Kidney (tissue), 13 donors: ENCODE measurements at regions not wholly inside any gene's neighbourhood (a gene's known extent, or its start where the extent isn't known, plus 50 kb on each side); places are given as distances from the start of the nearest gene placed in this dataset.

Experiments
- DNase-seq, 5 donors: peaks; one replicate each; pipeline ENCODE4 v3.0.0-alpha.2; 2013 to 2020
- FAIRE-seq: peaks from 2 replicates; lab custom pipeline; 2012; peaks lifted over from hg19 to GRCh38; lab: Jason Lieb, UNC
- H3K27ac ChIP-seq, 2 donors: one replicate each; pipeline ENCODE4 v1.7.0; 2013; ENCODE audit warnings: low read depth in 2 of 2, low read length in 2 of 2, inconsistent platforms in 1 of 2
- H3K27me3 ChIP-seq: one replicate; pipeline ENCODE4 v1.7.1; 2013; ENCODE audit warnings: low read length, inconsistent platforms; ENCODE audit not compliant: control insufficient read depth, insufficient read depth
- H3K36me3 ChIP-seq, 3 donors: one replicate each; pipeline versions ENCODE4 v1.7.0 to v1.7.1; 2013; ENCODE audit warnings: low read length in 3 of 3, control low read depth in 1 of 3, inconsistent platforms in 1 of 3; ENCODE audit not compliant: insufficient read depth in 3 of 3, control insufficient read depth in 2 of 3
- H3K4me1 ChIP-seq, 3 donors: one replicate each; pipeline versions ENCODE4 v1.7.0 to v1.7.1; 2013; ENCODE audit warnings: low read length in 3 of 3, inconsistent platforms in 1 of 3, low read depth in 1 of 3; ENCODE audit not compliant: control insufficient read depth in 2 of 3, insufficient read depth in 2 of 3
- H3K4me3 ChIP-seq, 3 donors: one replicate each; pipeline versions ENCODE4 v1.7.0 to v1.8.1; 2013; ENCODE audit warnings: low read length in 3 of 3, control low read depth in 1 of 3, inconsistent platforms in 1 of 3
- H3K9ac ChIP-seq, 3 donors: one replicate each; pipeline versions ENCODE4 v1.7.0 to v1.7.1; 2013; ENCODE audit warnings: low read length in 3 of 3, control low read depth in 1 of 3, inconsistent platforms in 1 of 3
- H3K9me3 ChIP-seq, 3 donors: one replicate each; pipeline versions ENCODE4 v1.7.0 to v1.7.1; 2013; ENCODE audit warnings: low read length in 3 of 3, control low read depth in 1 of 3, inconsistent platforms in 1 of 3; ENCODE audit not compliant: control insufficient read depth in 2 of 3, insufficient read depth in 1 of 3
- CTCF ChIP-seq: IDR thresholded peaks from 3 replicates; pipeline ENCODE4 v1.5.1; 2012; ENCODE audit warnings: mild to moderate bottlenecking, moderate library complexity, borderline replicate concordance; ENCODE audit not compliant: insufficient read depth; ENCODE audit errors: extremely low read depth
- intact Hi-C: fragments of 100-400 bp; cut with DNase I; formaldehyde crosslinking; loops from one replicate; pipeline ENCODE4 v1.11.1; 2022
- donor health status: control.
- donor health status: control.
- donor health status: control.
- donor health status: control.
- donor health status: control.
- donor health status: DM: yes; HTN: yes; CAD: no.
- donor health status: Normal renal cell carcinoma (clear cell type).

DNA sequence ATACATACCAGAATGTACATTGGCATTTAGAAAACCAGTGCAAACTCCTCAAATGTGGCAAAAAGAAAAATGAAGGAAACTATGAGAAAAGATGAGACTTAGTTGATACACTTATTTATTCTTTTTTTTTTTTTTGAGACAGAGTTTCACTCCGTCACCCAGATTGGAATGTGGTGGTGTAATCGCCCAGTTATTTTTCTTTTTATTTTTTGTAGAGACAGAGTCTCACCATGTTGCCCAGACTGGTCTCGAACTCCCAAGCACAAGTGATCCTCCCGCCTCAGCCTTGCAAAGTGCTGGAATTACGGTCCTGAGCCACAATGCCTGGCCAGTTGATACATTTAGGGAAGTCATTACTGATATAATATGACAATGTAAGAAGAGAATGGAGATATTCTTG lies 274.2 kb upstream of the LRATD1 start:
- intact Hi-C loops: no loop called here
- H3K4me3 ChIP-seq: no peak overlapping the region
- no peaks in the 10 kb centered on the region for H3K36me3 ChIP-seq
- no peak for TF ChIP-seq CTCF
- no peaks in the 10 kb centered on the region for H3K4me1 ChIP-seq
- no peak for FAIRE-seq
- H3K27ac ChIP-seq: no peak overlapping the region
- no peak overlapping the region for H3K9ac ChIP-seq
- no peaks in the 10 kb centered on the region for H3K27me3 ChIP-seq
- peaks cover 0 to 5% (median 0%) of the 10 kb centered on the region in 3 donors for H3K9me3 ChIP-seq
- no peak for DNase-seq

GRCh38 chr2:14358774-14359173 lies 273.7 kb upstream of the LRATD1 start:
- DNase-seq (no peak), FAIRE-seq (no peak)
- no peak overlapping the region for H3K27ac ChIP-seq
- no peaks in the 10 kb centered on the region for H3K4me1 ChIP-seq
- H3K4me3 ChIP-seq: no peak overlapping the region
- no peaks in the 10 kb centered on the region for H3K36me3 ChIP-seq
- H3K27me3 ChIP-seq: no peaks in the 10 kb centered on the region
- H3K9ac ChIP-seq: no peak overlapping the region
- peaks cover 0 to 5% (median 0%) of the 10 kb centered on the region in 3 donors for H3K9me3 ChIP-seq
- no peak for TF ChIP-seq CTCF
- intact Hi-C loops: no loop called here

GRCh38 chr2:14363137-14363536 lies 269.4 kb upstream of the LRATD1 start:
- FAIRE-seq (no peak), DNase-seq (no peak)
- Histone ChIP-seq H3K9me3 (peaks cover 0 to 5% (median 0%) of the 10 kb centered on the region in 3 donors), H3K4me3 (no peak overlapping the region), H3K4me1 (no peaks in the 10 kb centered on the region), H3K9ac (no peak overlapping the region), H3K27me3 (no peaks in the 10 kb centered on the region), H3K27ac (no peak overlapping the region), H3K36me3 (no peaks in the 10 kb centered on the region)
- intact Hi-C loops: no loop called here
- TF ChIP-seq CTCF: no peak

DNA sequence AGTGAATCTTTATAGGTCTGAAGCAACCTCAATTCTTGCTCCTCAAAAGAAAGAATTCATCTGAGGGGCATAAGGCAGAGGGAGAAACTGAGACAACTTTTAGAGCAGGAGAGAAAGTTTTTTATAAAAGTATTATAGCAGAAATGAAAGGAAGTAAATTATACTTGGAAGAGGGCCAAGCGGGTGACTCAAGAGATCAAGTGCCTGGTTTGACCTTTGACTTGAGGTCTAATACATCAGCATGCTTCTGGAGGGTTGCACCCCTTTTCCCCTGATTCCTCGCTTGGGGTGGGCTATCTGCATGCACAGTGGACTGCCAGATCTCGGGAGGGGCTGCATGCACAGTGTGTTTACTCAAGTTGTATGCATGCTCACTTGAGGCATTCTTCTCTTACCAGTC lies 268.5 kb upstream of the LRATD1 start:
- H3K9me3 ChIP-seq: peaks cover 0 to 5% (median 0%) of the 10 kb centered on the region in 3 donors
- no peaks in the 10 kb centered on the region for H3K27me3 ChIP-seq
- TF ChIP-seq CTCF: no peak
- no peak overlapping the region for H3K27ac ChIP-seq
- no peak overlapping the region for H3K4me3 ChIP-seq
- H3K4me1 ChIP-seq: no peaks in the 10 kb centered on the region
- FAIRE-seq (no peak), DNase-seq (no peak)
- H3K36me3 ChIP-seq: no peaks in the 10 kb centered on the region
- intact Hi-C loops: no loop called here
- H3K9ac ChIP-seq: no peak overlapping the region
